Ovary (tissue), 7 donors: ENCODE measurements at regions not wholly inside any gene's neighbourhood (a gene's known extent, or its start where the extent isn't known, plus 50 kb on each side); places are given as distances from the start of the nearest gene placed in this dataset.

Experiments
- DNase-seq, 5 donors: peaks; one replicate each; pipeline ENCODE4 v3.0.0-alpha.2; 2019 to 2020
- H3K27ac ChIP-seq, 2 donors: fragments of 200-600 bp; one replicate each; pipeline versions ENCODE4 v1.5.1 to v1.8.0; 2019 to 2022
- H3K27me3 ChIP-seq: fragments of 200-600 bp; one replicate; pipeline ENCODE4 v1.8.0; 2022
- H3K36me3 ChIP-seq: fragments of 200-600 bp; sonication (generic); one replicate; pipeline ENCODE4 v1.5.1; 2019
- H3K4me1 ChIP-seq: one replicate; pipeline ENCODE4 v1.8.1; 2013; ENCODE audit warnings: mild to moderate bottlenecking, moderate library complexity; ENCODE audit not compliant: insufficient read depth
- H3K4me3 ChIP-seq: fragments of 200-600 bp; sonication (generic); one replicate; pipeline ENCODE4 v1.5.1; 2017
- H3K9me3 ChIP-seq, 2 donors: fragments of 200-600 bp in 1 of 2; sonication (generic) in 1 of 2; one replicate each; pipeline versions ENCODE4 v1.5.1 to v1.8.1; 2013 to 2019; ENCODE audit warnings: mild to moderate bottlenecking in 1 of 2, moderate library complexity in 1 of 2
- CTCF ChIP-seq, 3 donors: fragments of 450-650 bp in 2 of 3; fragments of 200-600 bp in 1 of 3; IDR thresholded peaks; one replicate each; pipeline versions ENCODE4 v1.5.1 to v1.8.0; 2016 to 2022; ENCODE audit warnings: antibody characterized with exemption in 3 of 3, mild to moderate bottlenecking in 1 of 3
- EP300 ChIP-seq: sonication (generic); formaldehyde crosslinking; IDR thresholded peaks from one replicate; pipeline ENCODE4 v1.6.1; 2017; ENCODE audit warnings: antibody characterized with exemption
- POLR2A ChIP-seq: fragments of 450-650 bp; IDR thresholded peaks from one replicate; pipeline ENCODE4 v1.6.1; 2017; ENCODE audit warnings: antibody characterized with exemption, mild to moderate bottlenecking, moderate library complexity
- WGBS, 3 donors: extraction: QIAGEN DNeasy Blood & Tissue Kit in 1 of 3; methylation state at CpG; one replicate each; pipeline versions ENCODE4 v1.1.5 to v1.1.7; 2013 to 2017; 5-methylcytosine and 5-hydroxymethylcytosine counted together
- intact Hi-C, 4 donors: fragments of 100-400 bp; cut with DNase I; formaldehyde crosslinking; loops; one replicate each; pipeline versions ENCODE4 v1.11.0 to v1.15.1; 2022 to 2023
- donor health status: DM: no; HTN: no; CAD: no; lungs with moderate emphysema.
- donor health status: DM: no; HTN: no; CAD: no.
- donor health status: Bipolar disorder and iron deficiency.
- donor health status: DM: no; HTN: no; CAD: no.
- donor health status: DM: yes; HTN: yes; CAD: no.

- intact Hi-C loops, result no loop called here
- DNase-seq, result no peak
Measured at GRCh38 chr2:168350380-168350779, 103.0 kb upstream of the STK39 start.

GRCh38 chr2:168353251-168353650, 102.8 kb upstream of the CERS6 start:
- H3K27me3 ChIP-seq, result no peaks in the 10 kb centered on the region
- intact Hi-C loops, result no loop called here
- H3K4me1 ChIP-seq, result no peaks in the 10 kb centered on the region
- H3K9me3 ChIP-seq, result no peaks in the 10 kb centered on the region
- no peaks in the 10 kb centered on the region for H3K36me3 ChIP-seq
- WGBS, 3 donors, result 62 to 97% (median 92%) methylated on average over 2 of the region's 2 CpGs
- H3K27ac ChIP-seq, result no peak overlapping the region
- DNase-seq, result no peak
- TF ChIP-seq POLR2A, result no peak
- TF ChIP-seq EP300, result no peak
- TF ChIP-seq CTCF (IDR thresholded peaks at IDR 0.05), result no peak
- H3K4me3 ChIP-seq, result no peak overlapping the region

More at GRCh38 chr2:168350380-168350779, 103.0 kb upstream of the STK39 start:
- Histone ChIP-seq H3K27me3 (no peaks in the 10 kb centered on the region), H3K9me3 (no peaks in the 10 kb centered on the region), H3K36me3 (no peaks in the 10 kb centered on the region), H3K27ac (no peak overlapping the region), H3K4me3 (no peak overlapping the region), H3K4me1 (no peaks in the 10 kb centered on the region)
- 86 to 97% (median 90%) methylated on average over 2 of the region's 2 CpGs for WGBS, 3 donors
- TF ChIP-seq CTCF (IDR thresholded peaks at IDR 0.05), result no peak
- no peak for TF ChIP-seq POLR2A
- no peak for TF ChIP-seq EP300

- DNase-seq, result no peak
- H3K36me3 ChIP-seq, result no peaks in the 10 kb centered on the region
- no peak overlapping the region for H3K4me3 ChIP-seq
- H3K9me3 ChIP-seq, result no peaks in the 10 kb centered on the region
- TF ChIP-seq EP300, result no peak
- no peak for TF ChIP-seq POLR2A
- no peak for TF ChIP-seq CTCF (IDR thresholded peaks at IDR 0.05)
- no peaks in the 10 kb centered on the region for H3K4me1 ChIP-seq
- 96 to 97% (median 97%) methylated on average over 1 of the region's 1 CpG for WGBS, 3 donors
- H3K27ac ChIP-seq, result no peak overlapping the region
- H3K27me3 ChIP-seq, result no peaks in the 10 kb centered on the region
- intact Hi-C loops, result no loop called here
Measured at GRCh38 chr2:168354499-168354898, 101.6 kb upstream of the CERS6 start.

GRCh38 chr2:168355121-168355520, 101.0 kb upstream of the CERS6 start:
- H3K9me3 ChIP-seq, result no peaks in the 10 kb centered on the region
- H3K27me3 ChIP-seq, result no peaks in the 10 kb centered on the region
- no peaks in the 10 kb centered on the region for H3K4me1 ChIP-seq
- H3K27ac ChIP-seq, result no peak overlapping the region
- no peak for TF ChIP-seq CTCF (IDR thresholded peaks at IDR 0.05)
- no peak for TF ChIP-seq POLR2A
- TF ChIP-seq EP300, result no peak
- no peaks in the 10 kb centered on the region for H3K36me3 ChIP-seq
- intact Hi-C loops, result no loop called here
- H3K4me3 ChIP-seq, result no peak overlapping the region
- 76 to 79% (median 78%) methylated on average over 2 of the region's 2 CpGs for WGBS, 3 donors
- no peak for DNase-seq
